Astrocyte of the spinal cord (primary cell): ENCODE measurements at regions not wholly inside any gene's neighbourhood (a gene's known extent, or its start where the extent isn't known, plus 50 kb on each side); places are given as distances from the start of the nearest gene placed in this dataset.

Experiments
- DNase-seq: peaks from one replicate; pipeline ENCODE4 v3.0.0; 2011; ENCODE audit warnings: low read depth, low spot score
- H3K4me3 ChIP-seq: 2 replicates; pipeline ENCODE4 v1.5.1; 2011; ENCODE audit warnings: low read depth, mild to moderate bottlenecking, low read length, moderate library complexity
- in situ Hi-C: cut with HindIII; loops from 2 replicates; pipeline ENCODE4 v1.10.0; 2017; ENCODE audit warnings: low sequenced_read_pairs
- TF ChIP-seq, protein P1 (sequence below): IDR thresholded peaks from 2 replicates; pipeline ENCODE4 v1.5.1; 2012; ENCODE audit warnings: low read depth, mild to moderate bottlenecking, low read length, inconsistent platforms

DNA sequence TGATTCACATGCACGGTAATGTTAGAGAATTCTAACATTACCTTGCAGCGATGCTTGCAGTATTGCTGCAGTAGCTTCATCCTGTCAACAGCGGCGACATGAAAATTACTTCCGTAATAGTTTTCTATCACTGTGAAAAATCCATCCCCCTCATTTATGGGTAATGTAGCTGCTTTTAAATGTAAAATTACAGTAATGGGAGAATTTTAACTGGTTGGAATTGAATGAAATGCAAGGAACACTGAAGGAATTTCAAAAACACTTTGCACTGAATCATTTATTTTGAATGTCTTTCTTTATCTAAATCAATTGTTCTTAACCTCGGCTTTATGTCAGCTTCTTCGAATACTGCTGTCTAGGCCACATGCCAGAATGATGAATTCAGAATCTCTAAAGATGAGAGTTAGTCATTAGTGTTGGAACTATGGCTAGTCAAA is 102.4 kb upstream of the HIVEP1 start:
- peak; percentile 56 for DNase-seq
- TF ChIP-seq, protein P1, sequence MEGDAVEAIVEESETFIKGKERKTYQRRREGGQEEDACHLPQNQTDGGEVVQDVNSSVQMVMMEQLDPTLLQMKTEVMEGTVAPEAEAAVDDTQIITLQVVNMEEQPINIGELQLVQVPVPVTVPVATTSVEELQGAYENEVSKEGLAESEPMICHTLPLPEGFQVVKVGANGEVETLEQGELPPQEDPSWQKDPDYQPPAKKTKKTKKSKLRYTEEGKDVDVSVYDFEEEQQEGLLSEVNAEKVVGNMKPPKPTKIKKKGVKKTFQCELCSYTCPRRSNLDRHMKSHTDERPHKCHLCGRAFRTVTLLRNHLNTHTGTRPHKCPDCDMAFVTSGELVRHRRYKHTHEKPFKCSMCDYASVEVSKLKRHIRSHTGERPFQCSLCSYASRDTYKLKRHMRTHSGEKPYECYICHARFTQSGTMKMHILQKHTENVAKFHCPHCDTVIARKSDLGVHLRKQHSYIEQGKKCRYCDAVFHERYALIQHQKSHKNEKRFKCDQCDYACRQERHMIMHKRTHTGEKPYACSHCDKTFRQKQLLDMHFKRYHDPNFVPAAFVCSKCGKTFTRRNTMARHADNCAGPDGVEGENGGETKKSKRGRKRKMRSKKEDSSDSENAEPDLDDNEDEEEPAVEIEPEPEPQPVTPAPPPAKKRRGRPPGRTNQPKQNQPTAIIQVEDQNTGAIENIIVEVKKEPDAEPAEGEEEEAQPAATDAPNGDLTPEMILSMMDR, result no peak
- no peak overlapping the region for H3K4me3 ChIP-seq
- in situ Hi-C loops, result no loop called here

DNA sequence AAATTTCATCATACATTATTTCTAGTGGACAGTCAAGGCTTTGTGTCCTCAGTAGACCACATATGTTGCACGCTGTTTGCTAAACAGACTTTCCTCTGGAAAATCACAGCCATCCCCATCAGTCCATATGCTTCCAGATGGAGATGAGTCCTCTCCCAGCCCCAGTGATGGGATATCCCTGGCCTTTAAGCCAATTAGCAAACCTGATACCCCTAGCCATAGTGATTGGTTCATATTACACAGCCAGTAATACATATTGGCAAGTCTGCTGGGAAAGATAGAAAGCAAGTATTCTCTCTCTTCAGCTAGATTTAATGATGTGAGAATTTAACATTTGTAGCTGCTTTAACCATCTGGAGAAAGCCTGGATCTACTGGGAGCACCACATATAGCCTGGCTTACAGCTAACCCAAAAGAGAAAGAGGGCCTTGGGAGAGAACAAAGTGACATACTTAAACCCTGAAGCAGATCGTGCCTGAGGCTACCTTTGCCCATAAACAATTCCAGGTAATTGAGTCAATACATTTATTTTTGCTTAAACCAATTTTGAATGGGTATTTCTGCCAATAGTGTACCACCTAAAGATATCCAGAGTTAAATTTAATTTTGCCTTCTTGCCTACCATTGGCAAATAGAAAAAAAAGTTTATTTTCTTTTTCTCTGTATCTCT is 103.5 kb upstream of the HIVEP1 start:
- in situ Hi-C loops, result no loop called here
- no peak for DNase-seq
- TF ChIP-seq, protein P1, result no peak
- H3K4me3 ChIP-seq, result no peak overlapping the region

DNA sequence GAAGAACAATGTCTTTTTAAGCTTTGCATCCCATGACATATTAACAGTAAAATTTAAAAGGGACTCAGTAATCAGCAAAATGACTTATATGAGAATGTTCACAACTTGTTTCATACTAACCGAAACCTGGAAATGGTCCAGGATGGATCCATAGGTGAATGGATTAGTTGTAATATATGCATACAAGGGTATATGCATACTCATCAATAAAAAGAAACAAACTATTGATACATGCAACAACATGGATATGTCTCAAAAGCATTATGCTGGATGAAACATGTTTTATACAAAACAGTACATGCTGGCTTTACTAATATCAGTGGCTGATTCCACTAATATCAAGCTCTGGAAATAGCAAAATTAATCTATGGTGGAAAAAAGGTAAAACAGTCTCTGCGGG is 108.5 kb upstream of the HIVEP1 start:
- in situ Hi-C loops, result no loop called here
- H3K4me3 ChIP-seq, result no peak overlapping the region
- TF ChIP-seq, protein P1, result no peak
- DNase-seq, result no peak

DNA sequence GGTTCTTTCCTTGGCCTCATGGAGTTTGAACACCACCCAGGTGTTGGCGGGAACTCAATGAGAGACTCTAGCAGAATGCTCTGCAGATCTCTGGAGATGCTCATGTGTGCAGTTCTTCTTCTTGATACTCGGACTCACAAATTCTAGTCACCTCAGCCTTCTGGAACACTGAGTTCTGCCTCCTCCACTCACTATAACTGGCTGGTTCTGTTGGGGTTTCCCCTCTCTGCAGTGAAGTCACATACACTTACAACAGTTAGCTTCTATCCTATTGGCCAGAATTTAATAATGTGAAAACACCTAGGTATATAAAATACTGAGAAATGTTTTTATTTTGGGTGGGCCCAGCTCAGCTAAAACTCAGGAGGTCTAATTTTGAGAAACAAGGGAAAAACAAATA is 109.6 kb upstream of the HIVEP1 start:
- DNase-seq, result no peak
- in situ Hi-C loops, result no loop called here
- TF ChIP-seq, protein P1, result no peak
- H3K4me3 ChIP-seq, result no peak overlapping the region

DNA sequence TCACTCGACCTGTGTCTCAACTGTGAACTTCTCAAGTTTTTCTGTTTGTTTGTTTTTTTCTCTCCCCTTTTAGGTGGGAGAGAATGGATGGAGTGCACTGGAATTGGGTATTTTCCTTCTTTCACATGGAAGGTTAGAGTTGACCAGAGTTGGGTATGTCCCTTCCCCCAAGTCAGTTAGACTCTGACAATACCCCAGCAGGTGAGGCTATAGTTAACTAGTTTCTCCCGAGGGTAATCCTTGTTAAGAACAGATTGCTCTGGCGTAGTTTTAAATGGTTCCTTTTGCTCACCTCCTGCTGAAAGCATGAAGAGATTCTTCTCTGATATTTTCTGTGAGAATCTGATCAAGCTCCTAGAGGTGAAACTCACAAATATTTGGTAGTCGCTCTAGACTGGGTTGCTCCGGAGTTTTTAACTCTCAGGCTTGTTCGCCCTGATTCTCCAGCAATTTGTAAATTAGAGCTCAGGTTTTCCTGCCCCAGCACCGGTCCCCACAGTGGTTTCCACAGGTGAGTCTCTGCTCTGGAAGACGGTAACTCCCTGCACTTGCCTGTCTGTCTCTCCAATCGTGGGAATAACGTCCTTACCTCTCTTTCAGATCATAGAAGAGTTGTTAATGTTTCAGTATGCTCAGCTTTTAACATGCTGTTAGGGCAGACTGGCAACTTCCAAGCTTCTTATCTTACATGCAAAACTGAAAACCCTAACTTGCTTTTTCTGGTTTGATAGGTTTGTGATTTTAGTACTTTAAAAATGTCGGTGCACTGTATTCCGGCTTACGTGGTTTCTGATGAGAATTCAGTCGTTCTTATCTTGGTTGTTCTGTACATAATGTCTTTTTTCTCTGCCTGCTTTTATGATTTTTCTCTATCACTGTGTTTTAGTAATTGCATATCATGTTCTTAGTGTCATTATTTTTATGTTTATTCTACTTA is 111.2 kb upstream of the HIVEP1 start:
- H3K4me3 ChIP-seq, result no peak overlapping the region
- in situ Hi-C loops, result no loop called here
- TF ChIP-seq, protein P1, result no peak
- DNase-seq, result no peak

DNA sequence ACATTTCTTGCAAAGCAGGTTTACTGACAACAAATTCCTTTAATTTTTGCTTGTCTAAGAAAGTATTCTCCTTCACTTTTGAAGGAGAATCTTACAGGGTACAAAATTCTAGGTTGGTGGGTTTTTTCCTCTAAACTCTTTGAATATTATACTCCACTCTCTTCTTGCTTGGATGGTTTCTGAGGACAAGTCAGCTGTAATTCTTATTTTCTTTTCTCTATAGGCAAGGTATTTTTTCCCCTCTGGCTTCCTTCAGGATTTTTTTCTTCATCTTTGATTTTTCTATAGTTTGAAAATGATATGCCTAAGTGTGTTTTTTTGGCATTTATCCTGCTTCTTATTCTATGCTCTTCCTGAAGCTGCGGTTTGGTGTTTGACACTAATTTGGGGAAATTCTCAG is 112.5 kb upstream of the HIVEP1 start:
- no peak overlapping the region for H3K4me3 ChIP-seq
- in situ Hi-C loops, result no loop called here
- no peak for DNase-seq
- TF ChIP-seq, protein P1, result no peak
